Uterus (tissue), 2 donors: ENCODE measurements at regions not wholly inside any gene's neighbourhood (a gene's known extent, or its start where the extent isn't known, plus 50 kb on each side); places are given as distances from the start of the nearest gene placed in this dataset.

Source experiments
- POLR2A ChIP-seq, 2 donors: fragments of 450-650 bp; IDR thresholded peaks; one replicate each; pipeline ENCODE4 v1.6.1; 2016; ENCODE audit warnings: antibody characterized with exemption in 2 of 2, mild to moderate bottlenecking in 1 of 2, moderate library complexity in 1 of 2
- TF ChIP-seq, protein P1 (sequence below), 4 experiments: fragments of 200-600 bp in 2 of 4; fragments of 450-650 bp in 2 of 4; sonication (generic) in 2 of 4; IDR thresholded peaks; one replicate each; pipeline ENCODE4 v1.5.1; 2016 to 2019; ENCODE audit warnings: antibody characterized with exemption in 4 of 4, mild to moderate bottlenecking in 2 of 4, moderate library complexity in 1 of 4

DNA sequence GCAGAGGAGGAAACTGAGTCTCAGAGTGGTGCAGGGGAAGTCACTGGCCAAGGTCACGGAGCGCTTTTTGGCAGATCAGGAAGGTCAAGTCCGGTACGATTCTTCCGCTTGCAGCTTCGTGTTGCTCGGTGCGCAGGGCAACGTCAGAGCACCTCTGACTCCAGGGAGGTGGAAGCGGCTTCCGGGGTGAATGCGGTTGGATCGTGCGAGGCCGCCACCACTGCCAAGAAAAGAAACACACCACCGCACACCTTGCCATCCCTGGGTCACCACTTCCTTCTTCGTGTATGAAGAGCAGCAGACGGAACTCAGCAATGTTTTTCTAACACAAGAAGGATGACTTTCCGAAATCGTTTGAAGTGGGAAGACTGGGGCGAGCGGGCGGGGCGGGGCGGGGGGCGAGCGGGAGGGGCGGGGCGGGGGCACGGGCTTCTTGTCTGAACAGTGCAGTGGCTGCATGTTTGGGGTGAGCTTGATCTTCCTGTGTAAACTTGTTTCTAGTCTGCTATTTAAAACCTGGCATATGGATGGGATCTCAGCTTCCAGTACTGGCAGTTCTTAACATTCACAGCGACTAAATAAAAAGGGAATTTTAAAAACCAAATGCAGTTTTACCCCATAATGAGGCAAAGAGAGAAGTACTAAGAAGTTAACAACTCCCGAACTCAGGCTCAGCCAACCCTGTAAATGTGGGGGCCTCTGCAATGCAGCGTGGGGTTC, 300.0 kb downstream of the RRAGC start:
- TF ChIP-seq POLR2A (IDR thresholded peaks at IDR 0.05) = no peak
- TF ChIP-seq, protein P1, sequence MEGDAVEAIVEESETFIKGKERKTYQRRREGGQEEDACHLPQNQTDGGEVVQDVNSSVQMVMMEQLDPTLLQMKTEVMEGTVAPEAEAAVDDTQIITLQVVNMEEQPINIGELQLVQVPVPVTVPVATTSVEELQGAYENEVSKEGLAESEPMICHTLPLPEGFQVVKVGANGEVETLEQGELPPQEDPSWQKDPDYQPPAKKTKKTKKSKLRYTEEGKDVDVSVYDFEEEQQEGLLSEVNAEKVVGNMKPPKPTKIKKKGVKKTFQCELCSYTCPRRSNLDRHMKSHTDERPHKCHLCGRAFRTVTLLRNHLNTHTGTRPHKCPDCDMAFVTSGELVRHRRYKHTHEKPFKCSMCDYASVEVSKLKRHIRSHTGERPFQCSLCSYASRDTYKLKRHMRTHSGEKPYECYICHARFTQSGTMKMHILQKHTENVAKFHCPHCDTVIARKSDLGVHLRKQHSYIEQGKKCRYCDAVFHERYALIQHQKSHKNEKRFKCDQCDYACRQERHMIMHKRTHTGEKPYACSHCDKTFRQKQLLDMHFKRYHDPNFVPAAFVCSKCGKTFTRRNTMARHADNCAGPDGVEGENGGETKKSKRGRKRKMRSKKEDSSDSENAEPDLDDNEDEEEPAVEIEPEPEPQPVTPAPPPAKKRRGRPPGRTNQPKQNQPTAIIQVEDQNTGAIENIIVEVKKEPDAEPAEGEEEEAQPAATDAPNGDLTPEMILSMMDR (IDR thresholded peaks at IDR 0.05) = no peak
